Activated naive CD4-positive, alpha-beta T cell (primary cell): ENCODE measurements at regions not wholly inside any gene's neighbourhood (a gene's known extent, or its start where the extent isn't known, plus 50 kb on each side); places are given as distances from the start of the nearest gene placed in this dataset.

Source experiments
- DNase-seq, 4 experiments: peaks; one replicate each; lab custom pipeline; 2025; lab: John Stamatoyannopoulos, UW

GRCh38 chr3:181660337-181660736 lies 51.4 kb upstream of the SOX2 start:
- DNase-seq, result no peak

DNA sequence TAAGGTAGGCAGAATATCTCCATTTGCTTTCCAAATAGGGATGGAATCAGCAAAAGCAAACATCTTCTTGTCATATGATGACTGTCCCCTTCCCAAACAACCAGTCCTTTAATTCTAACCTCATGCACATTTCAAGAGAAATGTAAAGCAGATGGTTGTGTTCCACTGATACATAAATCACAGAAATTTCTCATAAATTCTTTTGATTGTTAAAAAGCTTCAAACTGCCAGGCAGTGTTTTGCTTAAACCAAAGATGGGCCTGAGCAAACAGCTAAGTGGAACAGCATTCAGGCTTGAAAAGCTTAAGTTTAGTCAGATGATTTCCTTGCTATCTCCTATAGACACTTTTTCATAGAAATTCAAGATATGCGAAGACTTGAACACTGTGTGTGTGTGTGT lies 74.3 kb upstream of the SOX2 start:
- DNase-seq, result no peak

- no peak for DNase-seq
Observed at GRCh38 chr3:181637056-181637455, 74.7 kb upstream of the SOX2 start.

- DNase-seq, result no peak
Observed at GRCh38 chr3:181635141-181635540, 76.6 kb upstream of the SOX2 start.

DNA sequence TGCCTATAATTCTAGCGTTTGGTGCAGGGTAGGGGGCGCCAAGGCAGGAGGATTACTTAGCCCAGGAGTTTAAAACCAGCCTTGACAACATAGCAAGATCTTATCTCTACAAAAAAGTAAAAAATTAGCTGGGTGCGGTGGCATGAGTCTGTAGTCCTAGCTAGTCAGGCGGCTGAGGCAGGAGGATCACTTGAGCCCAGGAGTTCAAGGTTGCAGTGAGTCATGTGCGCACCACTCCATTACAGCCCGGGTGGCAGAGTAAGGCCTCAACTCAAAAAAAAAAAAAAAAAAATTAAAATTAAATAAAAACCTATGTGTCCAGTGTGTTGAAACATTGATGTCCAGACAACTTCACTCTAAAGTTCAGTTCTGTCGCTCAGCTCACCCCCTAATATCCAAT lies 78.2 kb upstream of the SOX2 start:
- no peak for DNase-seq

GRCh38 chr3:181631901-181632300 lies 79.8 kb upstream of the SOX2 start:
- DNase-seq, result no peak

- DNase-seq, result no peak
Observed at GRCh38 chr3:181630853-181631252, 80.9 kb upstream of the SOX2 start.

DNA sequence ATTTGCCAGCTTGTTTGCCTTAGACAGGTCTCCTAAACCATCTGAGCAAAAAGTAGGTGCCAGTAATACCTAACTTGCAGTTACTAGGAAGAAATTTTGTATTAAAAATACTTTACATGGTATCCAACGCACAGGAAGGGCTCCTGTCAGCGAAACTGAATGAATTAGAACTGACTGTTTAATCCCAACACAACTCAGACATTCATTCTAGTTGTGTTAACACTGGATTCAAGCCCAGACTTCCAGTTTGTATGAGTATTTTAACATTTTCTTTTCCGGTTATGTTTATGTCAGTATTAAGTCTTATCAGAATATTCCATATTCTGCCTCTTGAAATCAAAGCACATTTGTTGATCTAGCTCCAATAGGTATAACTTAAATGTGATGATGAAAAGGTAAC lies 82.0 kb upstream of the SOX2 start:
- DNase-seq, result no peak

DNA sequence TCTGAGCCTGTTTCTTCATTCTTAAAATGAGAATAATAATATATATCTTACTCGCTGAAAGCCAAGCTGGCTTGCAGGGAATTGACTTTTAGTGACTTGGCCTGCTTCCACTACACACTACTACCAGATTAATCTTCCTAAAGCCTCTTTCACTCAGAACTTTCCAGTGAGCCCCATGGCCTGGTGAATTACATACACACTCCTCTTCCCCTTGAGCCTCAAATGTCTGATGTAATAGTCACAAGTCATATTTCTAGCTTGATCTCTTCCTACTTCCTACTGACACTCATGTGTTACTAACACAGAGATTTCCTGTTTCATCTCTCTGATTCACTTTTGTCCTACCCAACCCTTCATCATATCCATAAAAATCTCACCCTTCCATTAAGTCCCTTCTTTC lies 82.7 kb upstream of the SOX2 start:
- no peak for DNase-seq

DNA sequence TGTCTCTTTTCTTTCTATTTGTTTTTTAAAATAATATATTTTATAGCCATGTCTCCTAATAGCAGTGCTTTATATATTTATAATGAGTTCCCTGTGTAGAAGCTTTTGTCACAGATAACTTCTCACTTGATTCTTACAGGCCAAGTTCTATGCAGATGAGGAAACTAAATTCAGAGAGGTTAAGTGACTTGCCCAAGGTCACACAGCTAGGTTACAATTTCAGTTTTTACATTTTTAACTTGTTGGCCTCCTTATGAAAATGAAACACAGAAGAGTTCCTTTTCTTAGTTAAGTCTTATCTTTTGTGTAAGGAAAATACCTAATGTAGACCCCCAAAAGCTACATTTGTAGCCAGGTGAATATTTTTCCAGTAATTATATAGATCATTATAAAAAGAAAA lies 83.3 kb upstream of the SOX2 start:
- no peak for DNase-seq

- DNase-seq, result no peak
Observed at GRCh38 chr3:181626036-181626435, 85.7 kb upstream of the SOX2 start.

DNA sequence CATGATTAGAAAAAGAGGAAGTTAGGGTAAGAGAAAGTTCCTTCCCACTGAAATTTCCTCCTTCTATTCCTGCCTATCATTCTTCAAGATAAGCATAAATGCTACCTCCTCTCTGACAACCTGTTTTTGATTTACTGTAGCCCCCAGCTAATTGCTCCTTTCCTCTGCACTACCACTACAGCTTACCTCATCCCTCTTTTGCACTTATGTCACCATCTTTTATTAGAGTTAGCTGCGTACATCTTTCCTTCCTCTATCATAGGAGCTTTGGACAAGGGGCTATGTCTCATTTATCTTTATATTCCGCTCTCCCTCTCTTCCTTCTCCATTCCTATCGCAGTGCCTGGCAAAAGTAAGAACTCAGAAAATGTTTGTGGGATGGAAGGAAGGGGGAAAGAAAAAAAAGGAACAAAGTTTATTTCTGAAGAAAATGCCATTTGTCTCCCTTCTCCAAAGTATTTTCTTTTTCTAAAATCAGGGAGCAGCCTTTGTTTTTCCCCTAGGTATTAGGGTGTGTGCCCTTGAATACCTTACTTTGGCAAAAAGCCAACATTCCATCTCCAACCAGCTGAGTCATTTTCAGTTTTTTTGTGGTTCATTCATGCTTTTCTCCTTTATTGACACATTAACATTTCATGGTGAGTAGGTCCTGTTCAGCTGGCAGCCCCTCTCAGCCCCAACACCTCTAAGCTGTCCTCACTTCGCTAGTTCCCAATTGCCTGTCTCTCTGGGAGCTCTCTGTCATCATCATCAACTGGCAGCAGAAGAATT lies 87.6 kb upstream of the SOX2 start:
- DNase-seq, result no peak

- no peak for DNase-seq
Observed at GRCh38 chr3:181622365-181622764, 89.4 kb upstream of the SOX2 start.

DNA sequence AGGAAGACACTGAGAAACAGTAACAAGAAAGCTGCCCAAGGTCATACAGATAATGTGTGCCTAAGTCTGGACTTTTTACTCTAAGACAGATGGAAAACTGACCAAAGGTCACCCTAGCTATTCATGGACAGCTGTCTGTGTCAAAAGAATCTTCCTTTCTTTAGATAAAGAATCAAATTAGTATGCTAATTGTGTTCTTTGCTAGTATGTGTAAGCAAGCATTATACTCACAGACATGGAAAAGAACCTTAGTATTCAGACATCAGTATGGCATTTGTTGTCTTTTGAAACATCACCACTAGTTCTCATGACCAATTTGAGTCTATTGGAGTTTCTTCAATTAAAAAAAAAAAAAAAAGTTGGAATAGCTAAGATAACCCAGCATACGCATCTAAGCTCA lies 91.8 kb upstream of the SOX2 start:
- DNase-seq, result no peak

- no peak for DNase-seq
Observed at GRCh38 chr3:181618260-181618659, 93.5 kb upstream of the SOX2 start.

DNA sequence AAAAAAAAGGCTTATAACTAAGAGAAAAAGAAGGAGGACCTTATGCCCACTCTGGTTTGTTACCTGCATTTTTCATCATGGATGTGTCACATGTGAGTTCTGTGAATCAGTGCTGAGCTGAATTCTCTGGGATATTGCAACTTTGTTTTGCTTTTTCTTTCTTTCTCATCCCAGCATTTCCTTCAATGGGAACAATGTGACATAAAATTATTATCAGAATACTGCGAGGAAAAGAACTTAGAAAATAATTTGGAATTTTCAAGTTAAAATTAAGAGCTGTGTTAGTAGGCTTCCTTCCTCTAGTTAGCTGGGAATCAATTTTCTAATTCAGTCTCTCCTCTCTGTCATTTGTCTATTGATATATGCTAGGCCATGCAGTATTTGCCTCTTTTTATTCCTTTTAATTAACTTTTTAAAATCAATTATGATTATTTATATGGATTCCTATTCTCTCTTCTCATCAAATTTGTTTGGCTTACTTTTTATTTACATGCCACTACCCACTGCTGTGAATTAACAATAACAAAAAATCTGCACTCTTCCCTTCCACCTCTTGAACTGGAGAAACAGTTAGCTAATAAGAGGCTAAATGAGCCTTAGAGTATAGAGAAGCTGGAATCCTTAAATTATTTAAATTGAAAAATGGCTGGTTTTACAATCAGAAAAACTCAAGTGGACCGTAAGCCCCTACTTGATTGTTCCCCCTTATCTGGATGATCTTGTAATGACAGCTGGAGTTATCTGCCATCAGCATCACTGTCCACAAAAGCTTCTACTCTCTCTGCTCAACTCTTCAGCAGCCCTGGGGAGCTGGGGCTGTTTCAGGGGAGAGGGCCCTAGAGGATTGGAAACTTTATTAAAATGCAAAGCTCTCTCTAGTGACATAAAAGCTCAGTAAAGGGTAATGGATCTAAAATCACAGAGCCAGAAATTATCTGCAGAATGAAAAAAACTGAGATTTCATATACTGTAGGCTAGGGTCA lies 95.3 kb upstream of the SOX2 start:
- DNase-seq, result no peak

DNA sequence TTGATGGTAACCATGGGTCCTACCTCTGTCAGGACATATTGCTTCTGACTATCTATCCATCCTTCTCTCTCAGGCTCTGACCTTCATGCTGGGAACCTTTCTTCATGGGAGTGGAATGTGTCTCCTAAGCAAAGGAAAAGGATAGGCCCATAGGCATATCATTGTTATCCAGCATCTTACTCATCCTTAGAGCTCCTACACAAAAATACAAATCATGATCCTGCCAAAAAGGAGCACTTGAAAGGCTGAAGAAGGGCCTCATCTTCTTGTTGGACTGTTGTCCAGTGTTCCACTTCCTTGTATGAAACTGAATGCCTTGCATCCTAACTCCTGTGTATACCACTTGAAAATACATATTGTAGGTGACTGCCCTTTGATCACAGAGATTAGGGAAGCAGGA lies 96.1 kb upstream of the SOX2 start:
- no peak for DNase-seq

DNA sequence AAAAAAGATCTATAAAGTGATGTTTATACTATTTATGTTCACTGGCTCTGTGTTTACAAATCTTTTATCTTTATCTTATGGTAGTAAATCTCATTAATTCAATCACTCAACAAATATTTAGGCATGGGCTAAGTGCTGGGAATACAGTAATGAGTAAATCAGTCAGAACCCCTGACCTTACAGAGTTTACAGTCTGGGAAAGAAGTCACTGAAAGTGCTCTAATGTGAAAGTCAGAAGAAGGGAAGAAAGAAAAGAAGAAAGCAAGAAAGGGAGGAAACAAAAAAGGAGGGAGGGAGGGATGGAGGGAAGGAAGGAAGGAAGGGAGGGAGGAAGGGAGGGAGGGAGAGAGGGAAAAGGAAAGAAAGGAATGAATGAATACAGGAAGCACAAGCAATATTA lies 96.8 kb upstream of the SOX2 start:
- no peak for DNase-seq

GRCh38 chr3:181613813-181614212 lies 97.9 kb upstream of the SOX2 start:
- no peak for DNase-seq

- DNase-seq, result no peak
Observed at GRCh38 chr3:181613191-181613590, 98.5 kb upstream of the SOX2 start.

GRCh38 chr3:181610973-181611265 lies 100.8 kb upstream of the SOX2 start:
- DNase-seq, result no peak

DNA sequence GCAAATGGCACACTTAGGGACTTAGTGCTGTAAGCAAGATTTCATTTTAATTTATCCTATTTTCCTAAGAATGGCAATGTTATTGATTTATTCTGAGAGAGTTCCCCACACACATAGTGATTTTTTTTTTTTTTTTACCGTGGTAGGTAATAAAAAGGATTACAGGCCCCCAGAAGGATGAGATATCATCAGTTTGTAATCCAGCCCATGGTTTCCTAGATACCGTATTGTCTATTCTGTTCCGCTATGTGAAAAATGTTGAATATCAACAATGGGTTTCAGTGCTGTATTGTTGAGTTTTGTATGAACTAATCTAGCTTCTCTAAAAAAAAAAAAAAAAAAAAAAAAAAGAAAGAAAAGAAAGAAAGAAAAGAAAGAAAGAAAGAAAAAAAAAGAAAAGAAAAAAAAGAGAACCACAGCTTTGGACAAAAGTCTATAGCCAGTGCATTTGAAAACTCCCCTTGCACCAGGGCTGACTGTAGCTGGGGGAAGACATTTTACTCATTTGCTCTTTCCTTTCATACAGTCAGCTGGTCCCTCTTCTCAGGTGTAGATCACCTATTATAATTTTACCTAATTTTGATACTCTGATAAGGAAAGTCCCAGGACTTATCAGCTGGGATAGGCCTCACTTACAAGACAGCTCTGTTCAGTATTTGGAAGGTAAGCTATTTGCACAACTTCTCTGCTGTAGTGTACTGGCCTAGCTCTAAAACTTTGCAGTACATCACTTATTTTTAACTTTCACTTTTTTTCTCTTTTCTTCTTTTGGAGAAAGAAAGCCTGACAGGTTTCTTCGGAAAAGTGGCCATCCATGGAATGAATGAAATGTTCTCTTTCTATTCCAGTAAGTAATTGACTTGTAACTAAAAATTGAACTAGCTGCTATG lies 101.4 kb upstream of the SOX2 start:
- DNase-seq, result no peak
